Endothelial cell of umbilical vein (primary cell): ENCODE measurements at regions not wholly inside any gene's neighbourhood (a gene's known extent, or its start where the extent isn't known, plus 50 kb on each side); places are given as distances from the start of the nearest gene placed in this dataset.

Source experiments
- CTCF ChIP-seq, 2 donors: IDR thresholded peaks; 1 replicate in 1 of 2; 2 replicates in 1 of 2; pipeline ENCODE4 v1.5.1; 2011; ENCODE audit warnings: low read length in 2 of 2, mild to moderate bottlenecking in 2 of 2, moderate library complexity in 2 of 2, control low read depth in 1 of 2, inconsistent platforms in 1 of 2, low read depth in 1 of 2; ENCODE audit not compliant: insufficient read depth in 1 of 2; ENCODE audit errors: extremely low read depth in 1 of 2
- EZH2 ChIP-seq: IDR thresholded peaks from 2 replicates; pipeline ENCODE4 v1.6.1; 2012; ENCODE audit warnings: borderline replicate concordance, low read depth, mild to moderate bottlenecking, moderate library complexity, low read length, inconsistent platforms; ENCODE audit not compliant: severe bottlenecking
- FOS ChIP-seq: IDR thresholded peaks from 2 replicates; pipeline ENCODE4 v1.6.1; 2011; ENCODE audit warnings: mild to moderate bottlenecking, low read length, moderate library complexity, borderline replicate concordance; ENCODE audit not compliant: insufficient read depth
- GATA2 ChIP-seq: IDR thresholded peaks from 2 replicates; pipeline ENCODE4 v1.7.0; 2011; ENCODE audit warnings: low read depth, mild to moderate bottlenecking, moderate library complexity, mixed read lengths, low read length; ENCODE audit not compliant: insufficient read length, insufficient read depth
- JUN ChIP-seq: IDR thresholded peaks from 2 replicates; pipeline ENCODE4 v1.6.1; 2011; ENCODE audit warnings: borderline replicate concordance, low read depth; ENCODE audit not compliant: insufficient read length, insufficient read depth
- MAX ChIP-seq: IDR thresholded peaks from 2 replicates; pipeline ENCODE4 v1.6.1; 2011; ENCODE audit not compliant: insufficient read depth, insufficient read length
- MYC ChIP-seq: IDR thresholded peaks from one replicate; pipeline ENCODE4 v1.6.1; 2011; ENCODE audit warnings: mild to moderate bottlenecking, low read depth, low read length
- POLR2A ChIP-seq: IDR thresholded peaks from 2 replicates; pipeline ENCODE4 v1.6.1; 2012; ENCODE audit warnings: low read depth, mild to moderate bottlenecking, control low read depth, low read length
- POLR2AphosphoS5 ChIP-seq: IDR thresholded peaks from 2 replicates; pipeline ENCODE4 v1.6.1; 2012; ENCODE audit warnings: low read depth, mild to moderate bottlenecking, control low read depth, low read length, moderate library complexity; ENCODE audit not compliant: insufficient read depth

GRCh38 chr1:229973297-229973612, 93.8 kb upstream of the GALNT2 start:
- TF ChIP-seq POLR2A (no peak), JUN (no peak), CTCF (IDR thresholded peaks at IDR 0.05; ENCODE audit: extremely low read depth in 1 of 2, insufficient read depth in 1 of 2, low read depth in 1 of 2, low read length in 2 of 2) (peak in 1 of 2 donors; percentile 1), MAX (no peak), POLR2AphosphoS5 (no peak), EZH2 (no peak), FOS (no peak), GATA2 (no peak), MYC (no peak)
